Astrocyte (in vitro differentiated cells and primary cell): ENCODE measurements at regions not wholly inside any gene's neighbourhood (a gene's known extent, or its start where the extent isn't known, plus 50 kb on each side); places are given as distances from the start of the nearest gene placed in this dataset.

Experiments used
- CTCF ChIP-seq: IDR thresholded peaks from 2 replicates; pipeline ENCODE4 v1.5.1; 2011; ENCODE audit warnings: low read depth, mild to moderate bottlenecking, inconsistent platforms, low read length, moderate library complexity; ENCODE audit not compliant: insufficient read depth
- EZH2 ChIP-seq: IDR thresholded peaks from 2 replicates; pipeline ENCODE4 v1.6.1; 2012; ENCODE audit warnings: mild to moderate bottlenecking, low read length, inconsistent platforms; ENCODE audit not compliant: insufficient read depth

GRCh38 chr18:28793901-28794300 is 617.0 kb upstream of the CDH2 start:
- TF ChIP-seq CTCF, result no peak
- no peak for TF ChIP-seq EZH2
